Transverse colon (tissue), 3 donors: ENCODE measurements at regions not wholly inside any gene's neighbourhood (a gene's known extent, or its start where the extent isn't known, plus 50 kb on each side); places are given as distances from the start of the nearest gene placed in this dataset.

Source experiments
- POLR2A ChIP-seq: fragments of 450-650 bp; IDR thresholded peaks from one replicate; pipeline ENCODE4 v1.6.1; 2016; ENCODE audit warnings: antibody characterized with exemption, mild to moderate bottlenecking, moderate library complexity
- TF ChIP-seq, protein P1 (sequence below), 5 experiments: fragments of 200-600 bp in 3 of 5; fragments of 450-650 bp in 2 of 5; sonication (generic) in 3 of 5; IDR thresholded peaks; 1 replicate in 2 of 5; 2 replicates in 3 of 5; pipeline ENCODE4 v1.5.1; 2016 to 2017; ENCODE audit warnings: antibody characterized with exemption in 5 of 5, inconsistent platforms in 3 of 5, mild to moderate bottlenecking in 2 of 5, moderate library complexity in 1 of 5

DNA sequence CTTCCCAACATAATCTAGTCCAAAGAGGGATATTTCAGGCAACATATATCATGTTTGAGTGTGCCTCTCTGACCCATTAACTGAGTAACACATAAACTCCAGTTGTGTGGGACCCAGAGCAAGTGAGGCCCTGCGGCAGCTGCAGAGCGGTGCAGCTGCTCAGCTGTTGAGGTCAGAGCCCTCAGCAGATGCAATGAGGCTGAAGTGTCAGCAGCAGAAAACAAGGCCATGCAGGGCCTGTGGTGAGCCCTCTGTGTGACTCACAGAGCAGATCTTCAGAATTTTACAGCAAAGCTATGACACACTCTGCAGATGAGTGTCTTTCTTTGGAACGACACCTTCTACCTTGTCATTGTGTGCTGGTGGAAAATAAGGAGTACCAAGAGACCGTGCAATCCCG, 168.5 kb downstream of the CBLN2 start:
- TF ChIP-seq, protein P1, sequence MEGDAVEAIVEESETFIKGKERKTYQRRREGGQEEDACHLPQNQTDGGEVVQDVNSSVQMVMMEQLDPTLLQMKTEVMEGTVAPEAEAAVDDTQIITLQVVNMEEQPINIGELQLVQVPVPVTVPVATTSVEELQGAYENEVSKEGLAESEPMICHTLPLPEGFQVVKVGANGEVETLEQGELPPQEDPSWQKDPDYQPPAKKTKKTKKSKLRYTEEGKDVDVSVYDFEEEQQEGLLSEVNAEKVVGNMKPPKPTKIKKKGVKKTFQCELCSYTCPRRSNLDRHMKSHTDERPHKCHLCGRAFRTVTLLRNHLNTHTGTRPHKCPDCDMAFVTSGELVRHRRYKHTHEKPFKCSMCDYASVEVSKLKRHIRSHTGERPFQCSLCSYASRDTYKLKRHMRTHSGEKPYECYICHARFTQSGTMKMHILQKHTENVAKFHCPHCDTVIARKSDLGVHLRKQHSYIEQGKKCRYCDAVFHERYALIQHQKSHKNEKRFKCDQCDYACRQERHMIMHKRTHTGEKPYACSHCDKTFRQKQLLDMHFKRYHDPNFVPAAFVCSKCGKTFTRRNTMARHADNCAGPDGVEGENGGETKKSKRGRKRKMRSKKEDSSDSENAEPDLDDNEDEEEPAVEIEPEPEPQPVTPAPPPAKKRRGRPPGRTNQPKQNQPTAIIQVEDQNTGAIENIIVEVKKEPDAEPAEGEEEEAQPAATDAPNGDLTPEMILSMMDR (IDR thresholded peaks at IDR 0.05) = no peak
- no peak for TF ChIP-seq POLR2A
